ENCODE measurements at regions not wholly inside any gene's neighbourhood (a gene's known extent, or its start where the extent isn't known, plus 50 kb on each side); places are given as distances from the start of the nearest gene placed in this dataset.
"Not testable (repeated sequence)": the region's sequence is repeated elsewhere in the genome, so short reads cannot be mapped to it uniquely, and the experiment has no call there.

- TF ChIP-seq GATA1 (IDR thresholded peaks at IDR 0.05; ENCODE audit: low read depth, low read length) (no peak), POLR2A (IDR thresholded peaks at IDR 0.05; ENCODE audit: low read length) (no peak)
- no peak for DNase-seq
These were observed 329.4 kb upstream of the PPARGC1A start for GRCh38 chr4:24219209-24219608.

- TF ChIP-seq POLR2A (IDR thresholded peaks at IDR 0.05; ENCODE audit: low read length) (no peak), GATA1 (IDR thresholded peaks at IDR 0.05; ENCODE audit: low read depth, low read length) (no peak)
- DNase-seq = no peak
These were observed 328.7 kb upstream of the PPARGC1A start for GRCh38 chr4:24218566-24218965.

- DNase-seq = no peak
- TF ChIP-seq GATA1 (IDR thresholded peaks at IDR 0.05; ENCODE audit: low read depth, low read length) (no peak), POLR2A (IDR thresholded peaks at IDR 0.05; ENCODE audit: low read length) (no peak)
These were observed 324.9 kb upstream of the PPARGC1A start for GRCh38 chr4:24214796-24215195.

GRCh38 chr4:24213961-24214360 lies 324.1 kb upstream of the PPARGC1A start:
- DNase-seq = no peak
- no peak for TF ChIP-seq GATA1 (IDR thresholded peaks at IDR 0.05; ENCODE audit: low read depth, low read length)
- TF ChIP-seq POLR2A (IDR thresholded peaks at IDR 0.05; ENCODE audit: low read length) = no peak

GRCh38 chr4:24212642-24213041 lies 322.8 kb upstream of the PPARGC1A start:
- TF ChIP-seq POLR2A (IDR thresholded peaks at IDR 0.05; ENCODE audit: low read length) (no peak), GATA1 (IDR thresholded peaks at IDR 0.05; ENCODE audit: low read depth, low read length) (no peak)
- DNase-seq = no peak

- TF ChIP-seq POLR2A (IDR thresholded peaks at IDR 0.05; ENCODE audit: low read length) (no peak), GATA1 (IDR thresholded peaks at IDR 0.05; ENCODE audit: low read depth, low read length) (no peak)
- no peak for DNase-seq
These were observed 322.0 kb upstream of the PPARGC1A start for GRCh38 chr4:24211856-24212255.

- TF ChIP-seq GATA1 (IDR thresholded peaks at IDR 0.05; ENCODE audit: low read depth, low read length) = no peak
- no peak for TF ChIP-seq POLR2A (IDR thresholded peaks at IDR 0.05; ENCODE audit: low read length)
- no peak for DNase-seq
These were observed 320.6 kb upstream of the PPARGC1A start for GRCh38 chr4:24210332-24210902.

- TF ChIP-seq POLR2A (IDR thresholded peaks at IDR 0.05; ENCODE audit: low read length) (no peak), GATA1 (IDR thresholded peaks at IDR 0.05; ENCODE audit: low read depth, low read length) (no peak)
- DNase-seq = no peak
These were observed 320.1 kb upstream of the PPARGC1A start for GRCh38 chr4:24209906-24210305.

- DNase-seq = no peak
- TF ChIP-seq POLR2A (IDR thresholded peaks at IDR 0.05; ENCODE audit: low read length) (no peak), GATA1 (IDR thresholded peaks at IDR 0.05; ENCODE audit: low read depth, low read length) (no peak)
These were observed 319.3 kb upstream of the PPARGC1A start for GRCh38 chr4:24209131-24209530.

- no peak for TF ChIP-seq POLR2A (IDR thresholded peaks at IDR 0.05; ENCODE audit: low read length)
- no peak for TF ChIP-seq GATA1 (IDR thresholded peaks at IDR 0.05; ENCODE audit: low read depth, low read length)
- DNase-seq = no peak
These were observed 318.8 kb upstream of the PPARGC1A start for GRCh38 chr4:24208691-24209090.

- DNase-seq = not testable (repeated sequence)
These were observed 314.9 kb upstream of the PPARGC1A start for GRCh38 chr4:24204708-24205107.

GRCh38 chr4:24203926-24204325 lies 314.1 kb upstream of the PPARGC1A start:
- no peak for DNase-seq

GRCh38 chr4:24202579-24202978 lies 312.7 kb upstream of the PPARGC1A start:
- TF ChIP-seq POLR2A (IDR thresholded peaks at IDR 0.05; ENCODE audit: low read length) (no peak), GATA1 (IDR thresholded peaks at IDR 0.05; ENCODE audit: low read depth, low read length) (no peak)
- no peak for DNase-seq

More at GRCh38 chr4:24203926-24204325, 314.1 kb upstream of the PPARGC1A start:
- TF ChIP-seq GATA1 (IDR thresholded peaks at IDR 0.05; ENCODE audit: low read depth, low read length) (no peak), POLR2A (IDR thresholded peaks at IDR 0.05; ENCODE audit: low read length) (no peak)

GRCh38 chr4:24197955-24198354 lies 308.1 kb upstream of the PPARGC1A start:
- no peak for TF ChIP-seq POLR2A (IDR thresholded peaks at IDR 0.05; ENCODE audit: low read length)
- no peak for TF ChIP-seq GATA1 (IDR thresholded peaks at IDR 0.05; ENCODE audit: low read depth, low read length)
- DNase-seq = no peak

- TF ChIP-seq GATA1 (IDR thresholded peaks at IDR 0.05; ENCODE audit: low read depth, low read length) = no peak
- no peak for DNase-seq
These were observed 306.9 kb upstream of the PPARGC1A start for GRCh38 chr4:24196785-24197184.
